NCI-H345 (cell line): ENCODE measurements at regions not wholly inside any gene's neighbourhood (a gene's known extent, or its start where the extent isn't known, plus 50 kb on each side); places are given as distances from the start of the nearest gene placed in this dataset.

Source experiments
- DNase-seq: peaks from one replicate; lab custom pipeline; 2025; lab: John Stamatoyannopoulos, UW

DNA sequence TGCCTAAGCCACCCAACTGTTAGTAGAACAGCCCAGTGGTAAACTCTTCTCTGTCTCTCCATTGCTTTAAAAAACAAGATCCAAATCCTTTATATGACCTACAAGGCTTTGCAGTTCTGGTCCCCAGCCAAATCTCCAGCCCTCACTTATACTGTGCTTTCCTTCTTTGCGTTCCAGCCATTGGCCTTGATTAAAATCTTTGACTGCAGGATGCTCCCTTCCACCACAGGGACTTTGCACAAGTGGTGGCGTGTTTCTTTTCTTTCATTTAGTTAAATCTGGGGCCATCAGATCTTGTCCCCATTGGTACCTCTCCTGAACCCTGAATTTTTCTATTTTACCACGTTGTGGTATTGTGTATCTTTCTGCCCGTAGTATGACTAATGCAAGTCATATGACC lies 183.7 kb downstream of the VRK1 start:
- DNase-seq, result no peak

DNA sequence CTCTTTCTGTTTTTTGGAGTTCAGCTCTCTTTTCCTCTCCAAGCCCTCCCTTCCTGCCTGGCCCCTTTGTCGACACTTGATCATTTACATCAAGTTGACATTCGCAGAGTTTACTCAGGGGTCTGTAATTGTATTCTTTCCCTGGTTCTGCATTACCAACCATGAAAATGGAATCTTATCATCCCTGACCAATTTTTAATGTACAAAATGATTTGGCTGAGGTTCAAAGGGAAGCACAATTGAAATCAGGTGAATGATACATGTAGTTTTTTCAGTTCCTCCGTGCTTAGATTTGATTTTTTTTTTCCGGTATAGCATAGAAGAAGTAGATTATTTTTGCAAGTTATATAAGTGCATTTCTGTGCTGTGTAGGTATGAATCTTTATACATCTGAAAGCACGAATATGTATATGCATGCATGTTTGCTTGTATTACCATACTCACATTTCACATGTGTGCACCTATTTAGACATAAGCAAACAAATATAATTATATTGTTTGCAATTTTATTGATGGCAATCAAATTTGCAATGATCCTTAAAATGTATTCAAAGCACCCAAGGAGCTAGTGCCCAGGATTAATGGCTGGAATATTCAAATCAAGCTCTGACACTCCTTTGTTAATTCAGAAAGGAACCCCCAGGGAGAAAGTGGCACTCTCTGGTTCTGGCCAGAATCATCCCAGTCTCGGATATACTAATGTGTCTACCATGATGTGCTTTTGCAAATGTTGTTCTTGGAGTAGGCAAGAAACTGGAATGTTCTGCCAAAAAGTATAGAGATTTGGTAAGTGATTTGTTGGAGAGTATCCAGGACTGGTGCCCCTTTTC lies 189.3 kb downstream of the VRK1 start:
- DNase-seq, result no peak

DNA sequence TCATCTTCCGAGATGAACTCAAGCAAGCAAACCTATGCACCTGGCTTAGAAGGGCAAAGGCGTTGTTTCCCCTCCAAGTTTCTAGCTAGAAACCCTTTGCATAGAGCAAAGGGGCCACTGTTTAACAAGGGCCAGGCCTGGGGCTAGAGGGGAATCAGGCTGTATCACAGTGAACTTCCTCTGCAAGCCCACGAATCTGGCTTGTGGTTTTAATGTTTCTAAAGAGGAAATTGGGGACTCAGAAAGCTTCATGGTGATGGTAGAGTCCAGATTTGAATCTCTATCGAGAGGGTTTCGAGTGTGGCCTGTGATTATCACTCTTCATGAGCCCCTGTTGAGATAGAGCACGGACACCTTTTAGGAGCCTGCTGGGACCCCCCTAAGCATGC lies 189.9 kb downstream of the VRK1 start:
- no peak for DNase-seq

DNA sequence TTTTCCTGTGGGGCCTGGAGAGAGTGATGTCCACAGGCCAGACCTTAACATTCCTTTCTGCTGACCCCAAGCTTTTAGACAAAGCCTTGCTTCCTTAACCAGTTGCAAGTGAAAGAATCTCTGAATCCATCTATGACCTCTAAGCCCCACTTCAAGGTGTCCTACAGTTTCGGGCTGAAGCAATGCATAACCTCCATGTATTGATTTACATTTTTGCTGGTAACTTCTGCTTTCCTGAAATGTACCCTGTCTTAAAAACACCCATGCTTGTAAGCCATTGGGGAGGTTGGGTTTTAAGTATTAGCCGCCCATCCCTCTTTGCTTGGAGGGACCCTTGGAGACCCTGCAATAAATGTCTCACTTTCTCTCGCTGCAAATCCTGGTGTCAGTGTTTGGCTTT lies 190.6 kb downstream of the VRK1 start:
- DNase-seq, result no peak

DNA sequence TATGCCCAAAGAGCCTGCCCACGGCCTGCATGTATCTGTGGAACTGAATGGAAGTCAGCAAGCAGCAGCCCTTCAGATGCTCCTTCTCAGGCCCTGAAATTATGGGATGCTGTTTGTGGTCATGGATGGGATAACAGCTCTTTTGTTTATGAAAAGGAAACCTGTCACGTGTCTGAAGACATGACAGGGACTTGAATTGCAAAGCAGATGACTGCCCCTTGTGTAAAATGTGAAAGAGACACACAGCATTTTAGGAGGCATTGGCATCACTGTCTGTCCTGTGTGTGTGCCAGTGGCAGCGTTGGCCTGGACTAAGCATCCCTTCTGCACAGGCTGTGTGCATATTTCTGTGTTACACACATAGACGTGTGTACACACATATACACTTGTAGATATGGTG lies 192.1 kb downstream of the VRK1 start:
- DNase-seq, result no peak

DNA sequence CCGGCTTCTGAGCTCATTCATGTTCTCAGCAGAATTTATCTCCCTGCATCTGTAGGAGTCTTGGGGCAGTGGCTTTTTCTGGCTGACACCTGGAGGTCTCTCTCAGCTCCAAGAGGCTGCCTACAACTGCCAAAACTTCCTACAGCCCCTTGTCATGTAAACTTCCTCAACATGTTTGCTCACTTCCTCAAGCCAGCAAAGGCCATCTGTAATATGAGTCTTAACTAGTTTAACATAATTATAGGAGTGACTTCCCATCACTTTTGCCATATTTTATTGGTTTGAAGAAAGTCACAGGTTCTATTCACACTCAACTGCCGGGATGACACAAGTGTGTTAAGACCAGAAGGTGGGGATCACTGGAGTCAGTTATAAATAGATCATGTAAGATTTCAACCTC lies 194.0 kb downstream of the VRK1 start:
- DNase-seq, result no peak

DNA sequence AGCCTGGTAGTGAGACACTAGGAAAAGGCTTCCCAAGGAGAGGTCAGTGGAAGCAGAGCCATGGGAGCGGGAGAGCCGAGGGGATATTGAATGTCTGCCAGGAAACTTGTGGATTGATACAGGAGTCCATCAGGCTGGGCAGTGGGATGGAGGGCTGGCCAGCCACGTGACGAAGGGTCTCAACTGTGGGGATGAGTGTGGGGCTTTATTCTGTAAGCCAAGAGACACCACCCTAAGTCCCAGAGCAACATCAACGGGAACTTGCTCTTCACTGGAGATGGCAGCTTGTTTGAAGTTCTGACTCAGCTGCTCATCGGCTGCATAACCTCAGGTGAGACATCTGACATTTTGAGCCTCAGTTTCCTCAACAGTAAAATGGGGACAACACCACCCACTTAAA lies 197.8 kb downstream of the VRK1 start:
- no peak for DNase-seq

DNA sequence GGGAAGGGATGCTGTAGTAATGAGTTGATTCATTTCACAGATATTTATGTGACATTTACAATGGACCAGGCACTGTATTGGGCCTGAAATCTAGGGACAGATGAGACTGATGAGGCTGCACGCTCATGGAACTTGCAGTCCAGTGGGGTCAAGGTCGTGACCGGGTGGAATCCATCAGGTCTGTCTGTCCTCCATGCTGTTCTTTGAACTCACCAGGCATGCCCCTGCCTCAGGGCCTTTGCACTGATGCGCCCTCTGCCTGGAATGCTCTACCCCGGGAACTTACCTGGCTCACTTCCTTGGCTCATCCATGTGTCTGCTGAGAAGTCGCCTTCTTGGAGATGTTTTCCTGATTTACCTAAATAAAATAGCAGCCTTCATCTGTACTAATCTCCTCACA lies 200.1 kb downstream of the VRK1 start:
- DNase-seq, result no peak

DNA sequence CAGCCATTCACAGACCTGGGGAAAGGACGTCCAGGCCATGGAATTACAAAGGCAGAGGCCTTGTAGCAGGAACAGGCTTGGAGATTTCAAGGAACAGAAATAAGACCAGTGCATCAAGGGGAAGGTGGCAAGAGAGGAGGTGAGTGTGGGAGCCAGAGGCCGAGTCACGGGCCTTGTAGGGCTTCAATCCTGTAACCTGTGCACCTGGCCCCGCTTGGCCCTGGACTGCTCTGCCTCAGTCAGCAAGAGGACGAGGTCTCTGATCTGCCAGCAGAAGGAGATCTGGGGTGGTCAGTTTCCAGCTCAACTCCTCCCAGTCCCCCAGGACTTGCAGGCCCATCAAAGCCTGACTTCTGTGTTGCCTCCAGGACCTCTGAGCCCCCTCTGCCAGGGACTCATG lies 200.8 kb downstream of the VRK1 start:
- DNase-seq, result no peak

DNA sequence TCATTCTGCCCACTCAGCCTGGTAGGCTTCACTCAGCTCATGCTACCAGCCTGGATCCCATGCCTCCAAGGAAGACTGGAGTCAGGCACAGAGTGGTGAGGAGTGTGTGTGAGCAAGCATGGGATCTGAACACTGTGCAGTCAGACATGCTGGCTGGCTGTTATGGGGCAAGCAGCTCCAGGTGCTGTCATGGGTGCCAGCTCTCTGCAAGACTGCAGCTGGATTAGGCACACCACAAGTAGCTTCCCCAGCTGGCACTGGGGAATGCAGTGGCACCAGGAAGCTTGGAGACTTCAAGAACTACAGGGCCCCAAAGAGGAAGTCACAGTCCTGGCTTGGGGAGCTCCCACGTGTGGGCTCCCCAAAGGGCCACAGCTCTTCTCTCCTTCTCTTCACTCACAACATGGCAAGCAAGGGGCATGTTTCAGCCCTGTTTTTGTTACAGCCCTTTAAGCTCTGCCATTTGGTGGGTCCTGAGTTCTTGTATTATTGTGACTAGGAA lies 202.5 kb downstream of the VRK1 start:
- no peak for DNase-seq

DNA sequence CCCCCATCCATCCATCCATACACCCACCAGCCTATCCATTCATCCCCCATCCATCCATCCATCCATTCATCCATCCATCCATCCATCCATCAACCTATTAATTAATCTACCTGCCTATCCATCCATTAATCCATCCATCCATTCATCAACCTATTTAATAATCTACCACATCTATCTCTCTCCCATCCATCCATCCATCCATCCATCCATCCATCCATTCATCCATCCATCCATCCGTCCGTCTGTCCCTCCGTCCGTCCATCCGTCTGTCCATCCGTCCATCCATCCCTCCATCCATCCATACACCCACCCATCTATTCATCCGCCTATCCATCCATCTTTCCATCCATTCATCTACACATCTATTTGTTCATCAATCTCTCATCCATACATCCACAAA lies 205.3 kb downstream of the VRK1 start:
- DNase-seq, result no peak

DNA sequence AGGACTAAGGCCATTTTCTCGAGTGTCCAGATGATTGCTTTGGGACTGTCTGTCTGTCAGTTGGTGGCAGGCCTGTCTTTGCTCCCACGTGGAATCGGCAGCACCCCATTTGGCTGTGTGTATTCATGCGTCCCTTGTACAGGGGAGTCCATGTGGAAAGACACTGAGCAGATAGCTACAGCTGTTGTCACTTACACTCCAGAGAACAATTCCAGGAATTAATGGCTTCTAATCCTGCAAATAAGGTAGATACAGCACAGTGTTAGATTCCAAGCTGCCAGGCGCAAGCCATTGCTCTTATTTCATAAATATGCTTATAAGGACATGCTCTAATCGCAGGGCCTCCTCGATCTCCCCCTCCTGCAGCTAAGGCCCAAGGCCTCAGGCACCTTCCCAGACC lies 208.8 kb downstream of the VRK1 start:
- DNase-seq, result no peak

DNA sequence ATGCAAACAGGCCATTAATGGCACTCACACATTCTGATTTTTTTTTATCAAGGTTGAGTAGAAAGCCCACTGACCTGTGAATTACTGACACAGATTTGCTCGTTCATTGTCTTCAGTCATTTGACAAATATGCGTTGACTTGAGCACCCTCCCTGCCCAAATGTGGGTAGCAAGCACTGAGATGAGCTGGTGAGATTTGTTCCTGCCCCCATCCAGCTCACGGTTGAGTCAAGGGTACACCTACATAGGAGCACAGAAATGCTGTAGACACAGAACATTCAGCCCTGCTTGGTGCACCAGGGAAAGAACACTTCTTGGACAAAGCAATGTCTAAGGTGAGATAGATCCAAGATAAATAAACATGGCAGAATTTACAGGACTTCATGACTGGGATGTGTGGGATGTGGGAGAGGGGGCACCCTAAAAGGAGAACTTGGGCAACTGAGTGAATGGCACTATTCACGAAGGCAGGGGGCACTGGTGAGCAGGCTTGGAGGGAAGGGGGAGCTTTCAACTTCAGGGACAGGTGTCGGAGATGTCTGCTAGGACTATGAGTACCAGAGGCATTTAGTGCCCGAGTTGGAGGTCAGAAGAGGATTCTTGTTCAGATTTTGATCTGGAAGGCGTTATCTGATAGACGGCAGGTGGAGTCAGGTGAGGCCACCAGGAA lies 213.4 kb downstream of the VRK1 start:
- no peak for DNase-seq

DNA sequence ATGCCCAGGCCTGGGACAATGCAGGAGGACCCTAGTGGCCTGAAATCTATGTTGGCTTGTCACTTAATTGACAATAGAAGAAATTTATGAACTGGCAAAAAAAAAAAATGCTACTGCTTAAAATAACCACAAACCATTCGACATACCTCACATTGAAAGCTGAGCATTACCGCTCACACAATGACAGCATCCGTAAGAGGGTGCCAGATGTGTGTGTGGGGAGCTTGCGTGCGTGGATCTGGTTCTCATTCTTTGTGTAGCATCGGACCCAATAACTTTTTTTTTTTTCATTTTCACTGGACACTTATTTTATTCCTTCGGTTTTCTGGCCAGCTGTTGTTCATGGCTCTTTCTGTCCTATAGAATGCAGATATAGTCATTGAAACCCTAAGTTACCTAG lies 216.7 kb downstream of the VRK1 start:
- no peak for DNase-seq

DNA sequence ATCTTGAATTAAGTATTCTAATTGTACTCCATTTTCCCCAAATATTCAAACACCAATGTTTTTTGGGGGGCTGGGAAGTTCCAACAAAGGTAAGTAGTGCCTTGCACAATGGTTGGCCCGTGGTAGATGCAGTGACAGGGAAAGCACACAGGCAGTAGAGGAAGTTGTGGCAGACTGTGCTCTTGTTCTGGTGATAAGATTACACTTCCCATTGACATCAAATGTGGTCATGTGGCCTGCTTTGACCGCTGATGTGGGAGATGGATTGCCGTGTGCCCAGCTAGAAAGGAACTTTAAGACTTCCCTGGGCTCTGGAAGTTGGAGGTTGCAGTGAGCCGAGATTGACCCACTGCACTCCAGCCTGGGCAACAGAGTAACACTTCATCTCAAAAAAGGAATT lies 223.8 kb downstream of the VRK1 start:
- DNase-seq, result no peak

DNA sequence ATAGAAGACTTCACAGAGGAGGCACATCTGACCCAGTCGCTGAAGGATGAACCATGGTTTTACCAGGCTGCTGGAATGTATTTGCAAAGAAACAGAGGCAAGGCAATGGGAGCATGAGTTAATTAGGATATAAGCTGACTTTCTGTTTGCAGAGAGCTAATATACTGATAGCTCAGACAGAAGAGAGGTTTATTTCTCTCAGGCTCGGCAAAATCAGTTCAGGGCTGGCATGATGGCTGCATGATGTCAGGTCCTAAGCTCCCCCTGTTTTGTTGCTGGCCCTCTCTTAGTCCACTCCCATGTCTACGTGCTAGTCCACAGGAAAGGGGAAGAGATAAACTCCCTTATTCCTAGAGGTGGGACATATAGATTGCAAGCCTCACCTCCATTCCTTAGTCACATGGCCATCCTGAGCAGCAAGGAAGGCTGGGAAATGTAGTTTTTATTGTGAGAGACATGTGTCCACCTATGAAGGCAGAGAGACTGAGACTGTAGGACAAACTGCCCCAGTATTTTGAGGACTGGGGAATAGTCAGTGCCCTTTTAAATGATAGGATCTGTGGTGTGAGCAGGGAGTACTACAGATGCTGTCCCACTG lies 224.5 kb downstream of the VRK1 start:
- DNase-seq, result no peak

DNA sequence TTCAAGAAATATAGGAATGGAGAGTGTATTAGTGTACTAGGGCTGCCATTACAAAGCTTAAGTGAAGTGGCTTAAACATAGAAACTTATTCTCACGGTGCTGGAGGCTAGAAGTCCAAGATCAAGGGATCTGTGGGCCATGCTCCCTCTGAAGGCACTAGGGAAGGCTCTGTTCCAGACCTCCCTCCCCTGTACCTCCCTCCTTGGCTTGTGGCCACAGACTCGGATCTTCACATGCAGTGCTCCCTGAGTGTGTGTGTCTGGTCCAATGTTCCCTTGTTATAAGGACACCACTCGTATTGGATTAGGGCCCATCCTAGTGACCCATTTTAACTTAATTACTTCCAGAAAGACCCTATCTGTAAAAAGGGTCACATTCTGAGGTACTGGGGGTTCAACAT lies 225.6 kb downstream of the VRK1 start:
- no peak for DNase-seq

DNA sequence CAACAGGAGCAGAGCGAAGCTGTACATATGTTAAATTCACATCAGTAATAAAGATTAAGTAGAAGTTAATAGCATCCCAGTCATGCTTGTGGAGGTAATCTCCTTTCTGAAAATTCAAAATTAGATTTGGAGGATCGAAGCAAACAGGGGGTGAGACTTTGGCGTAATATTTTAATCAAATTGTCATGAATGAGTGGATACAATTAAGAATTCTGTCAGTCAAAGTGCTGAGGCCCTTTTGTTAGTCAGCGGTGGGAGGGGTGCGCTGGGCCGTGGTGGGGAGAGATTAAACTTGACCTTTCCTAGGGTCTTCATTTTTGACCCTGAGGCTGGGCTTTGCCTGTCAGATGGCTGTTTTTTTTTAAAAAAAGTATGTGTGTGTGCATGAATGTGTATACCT lies 226.7 kb downstream of the VRK1 start:
- DNase-seq, result no peak

DNA sequence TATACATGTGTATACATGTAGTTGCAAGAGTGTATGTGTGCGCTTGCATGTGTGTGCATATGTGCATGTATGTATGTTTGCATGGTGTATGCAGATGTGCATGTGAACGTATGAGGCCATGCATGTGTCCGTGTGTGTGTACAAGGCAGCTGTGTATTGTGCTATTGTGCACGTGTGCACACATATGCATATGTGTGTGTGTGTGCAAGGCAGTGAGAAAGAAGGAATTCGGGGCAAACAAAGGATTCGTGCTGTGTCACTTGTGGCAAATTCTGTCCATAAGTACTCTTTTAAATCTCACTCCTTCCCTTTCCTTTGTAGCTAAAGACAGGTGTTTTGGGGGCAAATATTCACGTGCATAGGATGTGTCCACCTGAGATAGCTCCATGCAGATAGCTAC lies 227.1 kb downstream of the VRK1 start:
- DNase-seq, result no peak

DNA sequence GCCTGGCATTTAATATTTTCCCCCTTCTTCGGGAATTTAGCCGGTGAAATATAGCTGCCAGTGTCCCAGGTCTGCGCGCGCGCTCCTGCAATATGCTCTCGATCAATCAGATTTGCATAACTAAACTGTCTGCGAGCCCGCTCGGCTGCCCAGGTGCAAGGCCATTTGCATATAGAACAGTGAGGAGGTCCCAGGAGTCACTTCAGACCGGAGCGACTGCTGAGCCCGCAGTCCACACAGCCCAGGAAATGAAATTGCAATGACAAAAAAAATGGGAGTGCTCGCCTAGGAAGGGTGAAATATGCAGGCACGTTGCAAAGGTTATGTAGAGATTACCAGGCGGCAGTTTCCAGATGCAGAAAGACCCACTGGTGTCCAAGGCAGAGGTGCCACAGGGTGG lies 228.5 kb downstream of the VRK1 start:
- no peak for DNase-seq

DNA sequence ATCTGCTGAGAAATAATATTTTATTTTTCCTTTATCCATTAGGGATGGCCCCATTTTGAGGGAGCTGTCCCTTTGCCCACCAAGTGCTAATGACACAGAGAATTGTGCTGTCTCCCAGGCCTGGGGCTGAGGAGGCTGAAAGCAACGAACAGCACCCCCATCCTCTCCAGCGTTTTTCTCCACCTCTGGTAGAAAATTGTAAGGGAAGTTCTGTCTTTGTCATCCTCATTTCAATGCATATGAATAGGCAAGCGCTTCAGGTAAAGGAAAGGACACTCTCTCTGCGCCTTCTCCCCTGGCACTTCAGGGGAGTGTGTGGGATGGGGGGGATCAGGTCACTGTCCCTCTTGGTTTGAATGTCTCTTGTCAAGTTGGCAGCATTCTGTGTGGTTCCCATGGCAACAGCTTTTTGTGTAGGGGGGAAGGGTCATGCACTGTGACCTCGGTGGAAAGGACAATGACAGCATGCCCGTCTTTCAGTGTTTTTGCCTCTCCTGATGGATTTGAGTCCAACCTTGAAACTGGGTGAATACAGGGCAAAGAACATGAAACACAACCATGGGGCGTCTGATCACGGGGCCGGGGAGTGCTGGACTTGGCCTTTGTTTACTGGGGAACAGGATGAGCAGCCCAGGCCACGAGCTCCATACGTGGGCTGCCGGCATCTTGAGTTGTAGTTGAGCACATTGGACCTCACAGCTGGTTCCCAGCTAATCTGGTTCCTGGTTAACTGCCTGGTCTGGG lies 230.2 kb downstream of the VRK1 start:
- DNase-seq, result no peak

DNA sequence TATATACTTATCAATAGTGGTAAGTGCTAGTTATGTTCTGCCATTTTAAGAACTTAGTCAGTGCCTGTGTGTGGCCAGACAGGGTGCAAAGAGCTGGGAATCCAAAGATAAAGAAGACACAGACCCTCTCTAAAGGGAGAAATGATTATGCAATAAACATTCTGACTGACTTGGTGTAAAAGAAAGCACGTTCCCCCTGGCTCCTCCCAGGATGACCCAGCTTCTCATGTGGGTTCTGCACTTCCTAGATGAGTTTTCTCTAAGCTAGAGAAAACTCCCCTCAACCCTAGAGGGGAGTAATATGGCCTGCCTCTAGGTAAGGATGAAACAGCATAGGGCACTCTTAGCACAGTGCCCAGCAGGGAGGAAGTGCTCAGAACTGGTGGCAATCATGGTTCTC lies 231.2 kb downstream of the VRK1 start:
- no peak for DNase-seq

DNA sequence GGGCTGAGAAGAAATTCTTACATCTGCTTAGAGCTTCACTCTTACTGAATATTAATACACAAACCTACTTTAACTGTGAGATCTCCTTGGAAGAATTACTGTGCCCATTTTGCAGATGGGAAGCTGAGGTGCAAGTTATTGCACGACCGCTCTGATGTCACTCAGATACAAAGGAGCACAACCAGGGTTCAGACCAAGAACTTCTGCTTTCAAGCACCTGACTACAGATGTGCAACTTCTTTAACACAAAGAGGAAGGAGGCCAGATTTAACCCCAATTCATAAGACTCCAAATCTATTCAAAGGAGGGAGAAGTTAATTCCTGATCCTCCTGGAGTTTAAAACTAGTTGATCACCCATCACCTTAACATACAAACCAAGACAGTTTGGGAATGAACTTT lies 232.6 kb downstream of the VRK1 start:
- DNase-seq, result no peak
